SU-DHL-6 (cell line): ENCODE measurements at regions not wholly inside any gene's neighbourhood (a gene's known extent, or its start where the extent isn't known, plus 50 kb on each side); places are given as distances from the start of the nearest gene placed in this dataset.

Source experiments
- H2AFZ ChIP-seq: fragments of 200-600 bp; sonication (generic); 2 replicates; pipeline ENCODE4 v1.6.1; 2014; ENCODE audit warnings: low read depth, mild to moderate bottlenecking, moderate library complexity, mixed read lengths, antibody characterized with exemption, low read length; ENCODE audit not compliant: severe bottlenecking
- H3F3A ChIP-seq: fragments of 200-600 bp; shearing (Covaris generic); 2 replicates; pipeline ENCODE4 v1.6.0; 2016; ENCODE audit warnings: antibody characterized with exemption, mild to moderate bottlenecking; ENCODE audit not compliant: insufficient read depth
- H3K27ac ChIP-seq: fragments of 200-600 bp; sonication (generic); 2 replicates; pipeline ENCODE4 v1.5.1; 2016; ENCODE audit warnings: low read depth, mild to moderate bottlenecking, low read length, moderate library complexity, mixed read lengths
- H3K27me3 ChIP-seq: fragments of 200-600 bp; sonication (generic), shearing (Covaris generic); 2 replicates; pipeline ENCODE4 v1.6.0; 2014; ENCODE audit warnings: mild to moderate bottlenecking, low read length
- H3K36me3 ChIP-seq: fragments of 200-600 bp; sonication (generic); 2 replicates; pipeline ENCODE4 v1.6.1; 2014; ENCODE audit warnings: mild to moderate bottlenecking, low read length, mixed read lengths
- H3K4me2 ChIP-seq: fragments of 300-600, 200-600 bp; shearing (Covaris generic), sonication (generic); 2 replicates; pipeline ENCODE4 v1.6.0; 2014; ENCODE audit warnings: low read length, low read depth, mild to moderate bottlenecking; ENCODE audit not compliant: poor library complexity, severe bottlenecking
- H3K4me3 ChIP-seq: fragments of 200-600 bp; sonication (generic); 2 replicates; pipeline ENCODE4 v1.5.1; 2014; ENCODE audit warnings: antibody characterized with exemption, low read length, mild to moderate bottlenecking, mixed read lengths; ENCODE audit not compliant: insufficient read depth, poor library complexity, severe bottlenecking
- H3K79me2 ChIP-seq: fragments of 200-600 bp; sonication (generic); 2 replicates; pipeline ENCODE4 v1.6.1; 2014; ENCODE audit warnings: mild to moderate bottlenecking, low read length, moderate library complexity; ENCODE audit not compliant: insufficient read depth
- H3K9ac ChIP-seq: fragments of 200-600 bp; sonication (generic); 2 replicates; pipeline ENCODE4 v1.7.0; 2014; ENCODE audit warnings: mild to moderate bottlenecking, low read length
- H3K9me2 ChIP-seq: fragments of 200-600 bp; sonication (generic); replicated peaks from 2 replicates; pipeline ENCODE4 v1.6.1; 2014; ENCODE audit warnings: low read length; ENCODE audit not compliant: insufficient read depth
- H3K9me3 ChIP-seq: fragments of 200-600 bp; sonication (generic); 2 replicates; pipeline ENCODE4 v1.6.1; 2014; ENCODE audit warnings: low read length, mixed read lengths; ENCODE audit not compliant: insufficient read depth
- H4K20me1 ChIP-seq: fragments of 200-600 bp; sonication (generic); 2 replicates; pipeline ENCODE4 v1.6.1; 2014; ENCODE audit warnings: low read depth, mild to moderate bottlenecking, antibody characterized with exemption, low read length, moderate library complexity, mixed read lengths
- CTCF ChIP-seq: fragments of 200-600 bp; sonication (generic); IDR thresholded peaks from one replicate; pipeline ENCODE4 v1.5.1; 2017; ENCODE audit warnings: antibody characterized with exemption, mild to moderate bottlenecking, low read length, moderate library complexity; ENCODE audit not compliant: insufficient read depth, poor library complexity, severe bottlenecking
- EZH2phosphoT487 ChIP-seq: fragments of 200-600 bp; sonication (generic), shearing (Covaris generic); conservative IDR thresholded peaks from 2 replicates; pipeline ENCODE4 v1.6.1; 2018; ENCODE audit warnings: mild to moderate bottlenecking, antibody characterized with exemption, low read length, moderate library complexity, mixed read lengths

- H3K9ac ChIP-seq, result no peak overlapping the region
- no peak overlapping the region for H3K4me3 ChIP-seq
- no peaks in the 10 kb centered on the region for H3F3A ChIP-seq
- no peaks in the 10 kb centered on the region for H3K27me3 ChIP-seq
- H3K79me2 ChIP-seq, result no peaks in the 10 kb centered on the region
- H3K27ac ChIP-seq, result no peak overlapping the region
- TF ChIP-seq EZH2phosphoT487 (no peak), CTCF (no peak)
- H3K9me3 ChIP-seq, result no peaks in the 10 kb centered on the region
- no peak overlapping the region for H3K4me2 ChIP-seq
- H3K9me2 ChIP-seq, result no peaks in the 10 kb centered on the region
- H2AFZ ChIP-seq, result no peak overlapping the region
- H4K20me1 ChIP-seq, result no peaks in the 10 kb centered on the region
- no peaks in the 10 kb centered on the region for H3K36me3 ChIP-seq
Observed at GRCh38 chr2:220043990-220044335, 416.5 kb downstream of the SLC4A3 start.

GRCh38 chr2:220044383-220044782, 417.0 kb downstream of the SLC4A3 start:
- Histone ChIP-seq H3K4me3 (no peak overlapping the region), H3K9ac (no peak overlapping the region), H3K4me2 (no peak overlapping the region), H3K27ac (no peak overlapping the region), H3K9me2 (no peaks in the 10 kb centered on the region), H3K36me3 (no peaks in the 10 kb centered on the region), H4K20me1 (no peaks in the 10 kb centered on the region), H3K27me3 (no peaks in the 10 kb centered on the region), H2AFZ (no peak overlapping the region), H3F3A (no peaks in the 10 kb centered on the region), H3K79me2 (no peaks in the 10 kb centered on the region), H3K9me3 (no peaks in the 10 kb centered on the region)
- TF ChIP-seq EZH2phosphoT487, result no peak
- no peak for TF ChIP-seq CTCF

- no peaks in the 10 kb centered on the region for H3K36me3 ChIP-seq
- no peaks in the 10 kb centered on the region for H4K20me1 ChIP-seq
- TF ChIP-seq EZH2phosphoT487, result no peak
- TF ChIP-seq CTCF, result no peak
- H3K9me2 ChIP-seq, result no peaks in the 10 kb centered on the region
- H3K79me2 ChIP-seq, result no peaks in the 10 kb centered on the region
- no peak overlapping the region for H3K4me2 ChIP-seq
- no peak overlapping the region for H2AFZ ChIP-seq
- no peaks in the 10 kb centered on the region for H3F3A ChIP-seq
- H3K27me3 ChIP-seq, result no peaks in the 10 kb centered on the region
- no peak overlapping the region for H3K4me3 ChIP-seq
- H3K9me3 ChIP-seq, result no peaks in the 10 kb centered on the region
- no peak overlapping the region for H3K27ac ChIP-seq
- H3K9ac ChIP-seq, result no peak overlapping the region
Observed at GRCh38 chr2:220046507-220046906, 419.1 kb downstream of the SLC4A3 start.

- H3K79me2 ChIP-seq, result no peaks in the 10 kb centered on the region
- H4K20me1 ChIP-seq, result no peaks in the 10 kb centered on the region
- no peak for TF ChIP-seq EZH2phosphoT487
- TF ChIP-seq CTCF, result no peak
- no peak overlapping the region for H3K4me2 ChIP-seq
- no peak overlapping the region for H3K27ac ChIP-seq
- H3K9me3 ChIP-seq, result no peaks in the 10 kb centered on the region
- H3K9ac ChIP-seq, result no peak overlapping the region
- no peaks in the 10 kb centered on the region for H3K36me3 ChIP-seq
- H3F3A ChIP-seq, result no peaks in the 10 kb centered on the region
- H3K4me3 ChIP-seq, result no peak overlapping the region
- H3K9me2 ChIP-seq, result no peaks in the 10 kb centered on the region
- no peak overlapping the region for H2AFZ ChIP-seq
- H3K27me3 ChIP-seq, result no peaks in the 10 kb centered on the region
Observed at GRCh38 chr2:220051716-220052115, 424.3 kb downstream of the SLC4A3 start.
